ENCODE measurements at regions not wholly inside any gene's neighbourhood (a gene's known extent, or its start where the extent isn't known, plus 50 kb on each side); places are given as distances from the start of the nearest gene placed in this dataset.

DNA sequence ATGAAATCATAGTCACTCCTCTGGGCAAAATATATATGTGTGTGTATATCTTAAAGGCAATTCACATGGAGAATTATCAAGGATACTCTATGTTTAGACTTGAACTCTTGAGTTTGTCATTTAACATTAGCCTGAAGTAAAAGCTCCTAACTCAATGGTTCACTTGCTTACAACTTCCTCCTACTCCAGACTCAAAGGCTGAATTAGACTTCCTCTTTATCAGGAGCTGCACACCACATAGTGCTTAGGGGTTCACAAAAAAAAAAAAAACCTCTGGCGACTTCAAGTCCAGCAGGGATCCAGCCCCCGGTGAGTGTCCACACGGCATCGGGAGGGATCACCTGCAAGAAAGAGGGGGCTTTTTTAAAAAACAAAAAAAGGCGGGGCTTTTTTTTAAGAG, 68.2 kb upstream of the LSM14A start:
- no peak for TF ChIP-seq CTCF (IDR thresholded peaks at IDR 0.05 in 4 of 5, conservative IDR thresholded peaks at IDR 0.05 in 1 of 5)
- TF ChIP-seq POLR2A (IDR thresholded peaks at IDR 0.05), result no peak
